ENCODE measurements at regions not wholly inside any gene's neighbourhood (a gene's known extent, or its start where the extent isn't known, plus 50 kb on each side); places are given as distances from the start of the nearest gene placed in this dataset.

GRCh38 chr3:102229062-102229655 is 205.7 kb upstream of the ZPLD1 start:
- TF ChIP-seq ARNTL (CRISPR knock-in tag; IDR thresholded peaks at IDR 0.05; ENCODE audit: borderline replicate concordance, low read depth) (no peak), OSR1 (CRISPR knock-in tag; IDR thresholded peaks at IDR 0.05) (no peak), GLIS3 (CRISPR knock-in tag; IDR thresholded peaks at IDR 0.05) (no peak), ISL1 (CRISPR knock-in tag; IDR thresholded peaks at IDR 0.05) (no peak)
